Right renal pelvis (tissue), 4 donors: ENCODE measurements at regions not wholly inside any gene's neighbourhood (a gene's known extent, or its start where the extent isn't known, plus 50 kb on each side); places are given as distances from the start of the nearest gene placed in this dataset.

Source experiments
- DNase-seq, 4 donors: peaks; one replicate each; pipeline ENCODE4 v3.0.0-alpha.2; 2013; ENCODE audit warnings: low read depth in 4 of 4, low spot score in 3 of 4, missing footprints in 1 of 4

- no peak for DNase-seq
Observed at GRCh38 chr1:82934074-82934473, 1064.9 kb downstream of the TTLL7 start.

- no peak for DNase-seq
Observed at GRCh38 chr1:82932727-82933126, 1066.2 kb downstream of the TTLL7 start.

GRCh38 chr1:82932207-82932606 is 1066.7 kb downstream of the TTLL7 start:
- DNase-seq = no peak

GRCh38 chr1:82931006-82931405 is 1067.9 kb downstream of the TTLL7 start:
- peak; percentile 50 to 67 (median 64) for DNase-seq

- DNase-seq = peak in 3 of 4 donors; percentile 44 to 54 (median 48)
Observed at GRCh38 chr1:82927753-82928152, 1071.2 kb downstream of the TTLL7 start.

- DNase-seq = no peak
Observed at GRCh38 chr1:82924666-82925065, 1074.3 kb downstream of the TTLL7 start.

GRCh38 chr1:82923931-82924330 is 1075.0 kb downstream of the TTLL7 start:
- no peak for DNase-seq

- DNase-seq = no peak
Observed at GRCh38 chr1:82921759-82922158, 1077.2 kb downstream of the TTLL7 start.

- DNase-seq = no peak
Observed at GRCh38 chr1:82920418-82921248, 1078.3 kb downstream of the TTLL7 start.

- no peak for DNase-seq
Observed at GRCh38 chr1:82919837-82920236, 1079.1 kb downstream of the TTLL7 start.

GRCh38 chr1:82907313-82907712 is 1091.6 kb downstream of the TTLL7 start:
- DNase-seq = no peak

- DNase-seq = no peak
Observed at GRCh38 chr1:82903626-82904025, 1095.3 kb downstream of the TTLL7 start.

GRCh38 chr1:82901561-82901960 is 1097.4 kb downstream of the TTLL7 start:
- no peak for DNase-seq

- DNase-seq = no peak
Observed at GRCh38 chr1:82901118-82901517, 1097.8 kb downstream of the TTLL7 start.

GRCh38 chr1:82899017-82899416 is 1098.3 kb downstream of the ADGRL2 start:
- no peak for DNase-seq

- DNase-seq = no peak
Observed at GRCh38 chr1:82897549-82897948, 1096.8 kb downstream of the ADGRL2 start.

- DNase-seq = no peak
Observed at GRCh38 chr1:82896036-82896435, 1095.3 kb downstream of the ADGRL2 start.

- no peak for DNase-seq
Observed at GRCh38 chr1:82894635-82895034, 1093.9 kb downstream of the ADGRL2 start.

- DNase-seq = no peak
Observed at GRCh38 chr1:82893712-82894470, 1093.2 kb downstream of the ADGRL2 start.

GRCh38 chr1:82880506-82880905 is 1079.8 kb downstream of the ADGRL2 start:
- DNase-seq = no peak

GRCh38 chr1:82879701-82880305 is 1079.1 kb downstream of the ADGRL2 start:
- DNase-seq = peak in 2 of 4 donors; percentile 39 to 49
